ENCODE measurements at regions not wholly inside any gene's neighbourhood (a gene's known extent, or its start where the extent isn't known, plus 50 kb on each side); places are given as distances from the start of the nearest gene placed in this dataset.

- no peak for DNase-seq (ENCODE audit: low read depth)
These were observed 87.2 kb upstream of the CISTR start for GRCh38 chr12:53838978-53839377.

DNA sequence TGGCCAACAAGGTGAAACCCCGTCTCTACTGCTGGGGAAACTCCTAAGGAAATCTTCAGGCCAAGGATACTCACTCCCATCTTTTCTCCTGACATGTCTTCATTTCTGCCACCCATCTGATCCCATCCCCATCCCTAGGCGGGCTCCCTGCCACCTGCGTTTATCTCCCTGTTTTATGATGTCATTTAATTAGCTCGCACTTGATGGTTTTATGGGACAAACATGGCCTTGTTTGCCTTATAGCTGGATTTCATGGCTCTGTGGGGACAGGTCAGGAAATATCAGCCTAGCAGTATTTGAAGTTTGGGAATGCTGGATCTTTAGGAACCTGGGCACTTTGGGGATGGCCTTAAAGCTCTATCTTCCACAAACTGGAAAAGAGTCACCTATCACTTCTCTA, 88.5 kb upstream of the CISTR start:
- DNase-seq (ENCODE audit: low read depth): no peak

DNA sequence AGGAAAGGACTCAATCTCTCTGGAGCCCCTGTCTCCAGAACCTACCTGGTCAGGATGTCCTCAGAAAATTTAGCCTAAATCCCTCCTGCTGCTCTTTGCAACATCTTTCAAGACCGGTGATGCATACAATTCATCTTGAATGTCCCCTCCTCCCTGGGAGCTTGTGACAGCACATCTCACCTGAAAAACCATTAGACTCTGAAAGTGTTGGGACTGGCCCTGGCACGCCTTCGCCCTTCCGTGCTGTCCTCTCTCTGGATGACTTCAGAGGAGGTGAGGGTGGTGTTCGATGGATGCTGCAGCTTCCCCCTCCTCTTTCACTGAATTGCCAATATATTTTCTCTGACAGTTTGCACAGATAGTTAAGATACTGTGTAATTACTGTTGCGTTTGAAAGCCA, 90.9 kb upstream of the CISTR start:
- no peak for DNase-seq (ENCODE audit: low read depth)

GRCh38 chr12:53843545-53843944, 91.8 kb upstream of the CISTR start:
- DNase-seq (ENCODE audit: low read depth): no peak

DNA sequence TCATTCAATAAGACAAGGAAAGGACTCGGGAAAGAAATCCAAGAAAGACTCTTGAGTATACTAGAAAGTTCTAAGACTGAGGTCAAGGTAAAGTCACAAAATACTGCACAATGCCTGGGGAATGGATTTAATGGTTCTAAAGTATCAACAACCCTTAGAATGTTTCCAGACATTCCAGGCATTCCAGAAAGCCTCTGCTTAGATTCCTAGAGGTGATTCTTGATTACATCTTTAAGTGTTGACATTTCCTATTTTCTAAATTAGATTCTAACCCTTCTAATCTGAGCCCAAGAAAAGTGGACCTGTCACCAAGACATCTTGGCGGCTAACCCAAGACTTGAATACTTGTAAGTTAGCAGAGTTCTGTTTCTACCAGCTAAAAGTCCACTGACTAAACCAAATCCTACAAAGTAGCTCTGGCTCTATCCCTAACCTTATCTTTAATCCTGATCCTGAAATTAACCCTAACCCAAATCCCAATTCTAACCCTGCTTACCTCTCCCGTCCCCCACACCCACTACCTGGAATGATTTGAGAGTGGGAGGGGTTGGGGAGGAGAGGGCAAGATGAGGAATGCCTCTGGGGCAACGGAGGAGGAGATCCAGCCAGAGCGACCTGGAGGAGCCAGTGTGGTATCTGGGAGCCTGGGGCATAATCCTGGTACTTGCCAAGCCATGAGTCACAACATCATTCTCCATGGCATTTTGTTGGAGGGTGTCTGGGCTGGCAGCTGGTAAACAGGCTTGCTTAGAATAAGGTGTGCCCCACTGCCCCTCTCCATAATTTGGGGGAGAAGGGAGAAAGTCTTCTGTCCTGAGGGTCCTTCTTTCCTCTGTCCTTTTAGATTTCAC, 93.4 kb upstream of the HOXC13 start:
- DNase-seq (ENCODE audit: low read depth): no peak

- no peak for DNase-seq (ENCODE audit: low read depth)
These were observed 92.7 kb upstream of the HOXC13 start for GRCh38 chr12:53845932-53846331.

- DNase-seq (ENCODE audit: low read depth): no peak
These were observed 89.5 kb upstream of the HOXC13 start for GRCh38 chr12:53849113-53849512.

GRCh38 chr12:53849656-53850055, 89.0 kb upstream of the HOXC13 start:
- DNase-seq (ENCODE audit: low read depth): no peak

GRCh38 chr12:53852061-53852460, 86.6 kb upstream of the HOXC13 start:
- DNase-seq (ENCODE audit: low read depth): no peak

DNA sequence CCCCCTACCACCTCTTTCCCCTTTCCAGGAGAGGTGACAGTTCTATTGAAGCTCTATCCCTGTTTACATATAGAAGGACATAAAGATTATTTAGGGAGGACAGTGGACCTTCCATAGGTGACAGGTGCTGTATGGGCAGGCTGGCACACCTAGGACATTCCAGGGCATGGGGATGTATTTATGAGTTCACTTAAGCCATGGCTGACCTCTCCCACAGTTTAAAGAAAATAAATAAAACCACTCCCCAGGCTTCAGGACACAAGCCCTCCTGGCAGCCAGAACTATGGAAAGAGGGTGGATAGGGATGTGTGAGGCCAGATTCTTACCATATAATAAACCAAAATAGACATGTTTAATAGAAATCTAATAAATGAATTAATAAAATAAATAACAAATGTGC, 85.6 kb upstream of the HOXC13 start:
- no peak for DNase-seq (ENCODE audit: low read depth)

DNA sequence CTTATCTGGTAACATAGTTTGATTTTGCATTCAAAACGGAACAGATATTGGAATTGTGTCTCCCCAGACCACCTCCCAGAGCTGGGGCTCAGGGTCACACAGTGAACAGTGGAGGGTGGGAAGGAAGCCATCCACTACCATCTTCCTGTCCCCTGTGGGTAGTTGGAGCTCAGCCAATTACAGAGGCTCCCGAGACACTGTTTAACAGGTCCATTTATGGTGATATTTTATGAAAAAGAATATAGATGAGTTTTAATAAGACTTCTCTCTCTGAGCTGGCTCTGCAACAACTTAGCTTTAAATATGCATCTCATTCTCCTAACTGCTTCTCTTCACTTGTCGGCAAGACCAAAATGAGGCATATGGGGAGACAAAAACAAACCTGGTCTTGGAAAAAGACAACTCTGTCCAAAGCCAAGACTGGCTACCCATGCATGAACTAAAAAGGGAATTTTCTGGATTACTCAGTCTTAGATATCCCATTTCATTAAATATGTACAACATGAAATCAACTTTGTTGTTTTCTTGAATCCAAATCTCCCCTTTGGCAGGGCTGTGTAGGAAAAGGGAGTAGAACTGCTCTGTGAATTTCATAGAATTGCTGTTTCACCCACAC, 83.8 kb upstream of the HOXC13 start:
- DNase-seq (ENCODE audit: low read depth): no peak

GRCh38 chr12:53856132-53856531, 82.5 kb upstream of the HOXC13 start:
- DNase-seq (ENCODE audit: low read depth): no peak

- no peak for DNase-seq (ENCODE audit: low read depth)
These were observed 81.0 kb upstream of the HOXC13 start for GRCh38 chr12:53857666-53858065.

DNA sequence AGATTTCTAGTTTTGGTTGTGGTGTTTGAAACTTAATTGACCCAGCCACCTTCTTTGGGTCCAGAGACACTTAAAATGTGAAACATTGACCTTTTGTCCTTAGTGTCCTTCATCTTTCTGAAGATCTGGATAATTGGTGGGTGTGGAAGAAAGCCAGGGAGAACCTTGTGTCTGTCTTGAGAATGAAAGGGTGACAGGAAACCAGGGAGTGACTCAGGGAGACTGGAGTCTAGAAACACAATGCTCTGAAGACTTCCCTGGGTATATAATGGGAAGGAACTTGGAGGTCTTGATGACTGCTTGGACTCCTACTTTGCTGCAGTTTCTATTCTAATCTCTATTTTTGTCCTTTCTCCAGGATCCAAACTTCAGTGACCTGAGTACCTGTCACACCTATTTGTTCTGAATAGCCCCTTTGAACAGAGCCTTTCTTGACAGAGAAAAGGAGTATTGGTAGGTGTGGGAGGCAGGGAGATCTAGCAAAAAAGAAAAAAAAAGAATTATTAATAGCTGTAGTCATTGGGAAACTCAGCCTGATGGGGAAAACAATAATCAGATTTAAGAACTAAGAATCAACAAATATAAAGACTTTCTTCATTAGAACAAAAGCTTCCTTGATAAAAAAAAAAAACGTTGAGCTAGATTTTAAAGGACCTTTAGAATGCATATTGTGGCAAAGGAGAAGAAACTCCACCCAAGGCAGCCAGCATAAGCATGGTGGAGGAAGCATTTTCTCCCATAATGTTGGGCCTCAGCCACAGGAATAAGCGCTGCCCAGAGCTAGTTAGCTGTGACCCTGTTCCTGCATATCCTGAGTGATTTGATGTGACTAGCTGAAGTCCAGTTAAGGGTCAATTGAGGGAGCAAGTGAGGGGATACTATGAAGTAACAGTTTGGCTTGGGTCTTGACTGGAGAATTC, 77.9 kb upstream of the HOXC13 start:
- no peak for DNase-seq (ENCODE audit: low read depth)

DNA sequence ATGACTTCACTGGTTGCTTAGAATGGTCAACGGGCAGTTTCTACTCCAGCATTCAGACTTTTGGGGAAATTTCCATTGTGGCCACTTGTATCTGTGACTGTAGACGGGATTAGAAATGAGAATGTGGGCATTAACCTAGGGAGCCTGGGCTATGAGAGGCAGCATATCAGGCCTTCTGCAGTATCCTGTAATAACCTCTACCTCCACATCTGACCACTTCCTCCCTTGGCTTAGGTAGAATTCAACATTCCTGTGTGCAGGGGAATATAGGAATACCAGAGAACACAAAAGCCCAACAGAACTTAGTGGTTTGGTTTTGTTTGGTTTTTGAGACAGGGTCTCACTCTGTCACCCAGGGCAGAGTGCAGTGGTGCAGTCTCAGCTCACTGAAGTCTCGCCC, 76.4 kb upstream of the HOXC13 start:
- no peak for DNase-seq (ENCODE audit: low read depth)

GRCh38 chr12:53862831-53863230, 75.8 kb upstream of the HOXC13 start:
- DNase-seq (ENCODE audit: low read depth): no peak

DNA sequence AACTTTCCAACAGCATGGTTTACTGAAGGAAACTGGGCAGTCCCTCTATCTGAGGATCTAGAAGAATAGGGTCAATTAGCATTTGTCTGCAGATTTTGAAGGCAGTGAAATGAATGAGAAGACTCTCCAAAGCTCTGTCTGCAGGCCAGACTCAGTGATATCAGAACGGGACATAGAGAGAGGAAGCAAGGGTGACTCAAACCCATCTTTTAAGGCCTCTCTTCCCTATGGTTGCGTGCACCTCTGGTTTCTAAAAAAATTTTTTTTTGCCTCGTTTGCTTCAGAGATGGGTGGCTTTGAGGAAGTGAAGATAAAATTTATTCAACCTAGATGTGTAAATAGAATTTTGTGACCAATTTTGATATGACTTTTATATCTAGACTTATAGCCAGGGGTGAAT, 71.9 kb upstream of the HOXC13 start:
- DNase-seq (ENCODE audit: low read depth): no peak

- DNase-seq (ENCODE audit: low read depth): peak; percentile 6
These were observed 71.2 kb upstream of the HOXC13 start for GRCh38 chr12:53867216-53868012.

GRCh38 chr12:53868511-53868986, 70.1 kb upstream of the HOXC13 start:
- DNase-seq (ENCODE audit: low read depth): no peak

DNA sequence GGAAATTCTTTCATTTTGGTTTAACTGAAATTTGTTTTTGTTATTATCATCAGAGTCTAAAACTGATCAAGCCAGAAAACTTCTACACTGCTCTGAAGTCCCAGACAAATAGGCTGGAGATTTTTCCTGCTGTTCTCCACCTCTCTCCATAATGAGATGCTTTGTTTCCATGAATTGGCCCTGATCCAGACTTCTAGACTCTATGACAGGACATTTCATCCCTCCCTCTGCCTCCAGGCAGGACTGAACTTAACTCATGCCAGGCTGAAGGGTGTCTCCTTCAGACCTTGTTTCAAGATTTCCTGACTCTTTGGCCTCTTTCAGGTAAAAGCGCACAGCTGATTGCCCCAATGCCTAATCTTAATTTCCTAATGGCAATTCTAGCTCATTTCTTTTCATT, 69.1 kb upstream of the HOXC13 start:
- DNase-seq (ENCODE audit: low read depth): no peak

- DNase-seq (ENCODE audit: low read depth): no peak
These were observed 68.5 kb upstream of the HOXC13 start for GRCh38 chr12:53870117-53870516.

GRCh38 chr12:53871367-53871766, 67.3 kb upstream of the HOXC13 start:
- no peak for DNase-seq (ENCODE audit: low read depth)

Data from stromal cell of bone marrow (primary cell).